Skeletal muscle cell (primary cell): ENCODE measurements at regions not wholly inside any gene's neighbourhood (a gene's known extent, or its start where the extent isn't known, plus 50 kb on each side); places are given as distances from the start of the nearest gene placed in this dataset.
"Not testable (repeated sequence)": the region's sequence is repeated elsewhere in the genome, so short reads cannot be mapped to it uniquely, and the experiment has no call there.

ENCODE experiments used
- DNase-seq: peaks from one replicate; pipeline ENCODE4 v3.0.0-alpha.2; 2010; ENCODE audit warnings: low read depth
- H3K4me3 ChIP-seq: 2 replicates; pipeline ENCODE4 v1.5.1; 2011; ENCODE audit warnings: low read depth, mild to moderate bottlenecking, control low read depth, low read length, moderate library complexity

DNA sequence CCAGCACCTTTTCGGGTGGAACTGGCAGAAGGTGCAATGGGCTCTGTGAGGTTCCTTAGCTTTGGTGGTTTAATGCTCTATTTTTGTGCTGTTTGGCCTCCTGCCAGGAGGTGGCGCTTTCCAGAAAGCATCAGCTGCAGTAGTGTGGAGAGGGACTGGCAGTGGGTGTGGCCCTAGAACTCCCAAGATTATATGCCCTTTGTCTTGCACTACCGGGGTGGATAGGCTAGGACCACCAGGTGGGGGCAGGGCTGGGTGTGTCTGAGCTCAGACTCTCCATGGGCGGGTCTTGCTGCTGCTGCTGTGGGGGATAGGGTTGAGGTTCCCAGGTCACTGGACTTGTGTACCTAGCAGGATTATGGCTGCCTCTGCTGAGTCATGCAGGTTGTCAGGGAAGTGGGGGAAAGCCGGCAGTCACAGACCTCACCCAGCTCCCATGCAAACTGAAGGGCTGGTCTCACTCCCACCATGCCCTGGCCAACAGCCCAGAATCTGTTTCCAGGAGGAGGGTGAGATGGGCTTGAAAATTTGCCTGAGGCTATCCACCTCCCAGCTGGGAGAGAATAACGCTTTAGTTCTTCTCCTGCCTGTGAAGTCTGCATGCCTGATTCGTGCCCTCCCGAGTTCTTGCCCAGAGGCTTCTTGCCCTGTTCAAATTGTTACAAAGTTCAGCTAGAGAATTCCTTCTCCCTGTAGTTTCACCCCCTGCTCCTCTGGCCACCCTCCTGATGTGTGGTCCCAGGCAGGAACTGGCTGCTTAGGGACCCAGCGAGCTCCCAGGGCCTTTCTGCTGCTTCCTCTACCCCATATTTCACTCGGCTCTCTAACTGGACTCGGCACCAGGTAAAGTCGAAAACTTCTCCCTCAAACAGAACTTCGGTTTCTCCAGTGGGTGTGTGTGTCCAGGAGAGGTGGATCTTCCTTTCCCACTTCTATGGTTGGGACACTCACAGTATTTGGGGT lies 76.5 kb upstream of the BTG3 start:
- H3K4me3 ChIP-seq = no peak overlapping the region
- DNase-seq = no peak

DNA sequence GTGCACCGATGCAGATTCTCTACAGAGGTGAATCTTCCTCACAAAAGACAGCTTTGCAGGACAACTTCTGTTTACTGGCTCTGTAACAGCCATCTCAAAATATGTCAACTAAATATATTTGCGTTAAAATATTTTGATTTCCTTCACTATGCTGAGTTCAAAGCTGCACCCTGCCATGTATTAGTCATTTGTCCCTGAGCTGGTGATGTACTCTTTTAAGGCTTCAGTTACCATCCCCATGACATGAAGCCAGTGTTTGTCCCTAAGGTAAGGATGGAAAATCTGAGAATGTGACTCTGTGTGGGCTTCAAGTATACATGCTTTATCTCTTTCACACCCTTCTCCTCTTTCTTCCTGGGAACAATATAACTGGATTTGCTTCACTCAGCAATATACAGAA lies 70.2 kb upstream of the BTG3 start:
- no peak overlapping the region for H3K4me3 ChIP-seq
- no peak for DNase-seq

DNA sequence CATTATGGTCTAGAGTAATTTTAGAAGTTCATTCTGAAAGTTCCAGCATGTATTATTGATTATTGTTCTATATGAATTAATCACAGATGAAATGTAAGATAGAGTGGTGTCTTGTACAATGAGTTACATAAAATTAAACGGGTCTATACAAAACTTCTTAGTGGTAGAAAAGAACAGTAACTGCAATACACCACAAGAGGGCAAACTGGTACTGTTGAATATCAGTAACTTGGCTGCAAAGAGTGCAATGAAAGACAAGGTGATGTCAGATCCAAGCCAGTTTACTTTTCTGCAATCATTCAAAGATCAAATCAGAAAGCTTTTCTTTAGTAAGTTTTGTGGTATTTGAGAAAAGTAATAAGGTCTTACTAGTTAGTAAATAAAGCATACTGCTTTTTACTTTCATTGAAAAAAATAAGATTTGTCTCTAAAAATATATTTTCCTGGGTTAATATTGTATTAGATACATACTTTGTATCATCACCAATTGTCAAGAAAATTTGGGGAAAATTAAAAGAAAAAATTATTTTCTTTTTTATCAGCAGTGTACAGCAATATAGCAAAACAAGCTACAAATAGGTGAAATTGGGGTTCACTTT lies 66.4 kb upstream of the BTG3 start:
- peak; percentile 41 for DNase-seq
- H3K4me3 ChIP-seq = no peak overlapping the region

DNA sequence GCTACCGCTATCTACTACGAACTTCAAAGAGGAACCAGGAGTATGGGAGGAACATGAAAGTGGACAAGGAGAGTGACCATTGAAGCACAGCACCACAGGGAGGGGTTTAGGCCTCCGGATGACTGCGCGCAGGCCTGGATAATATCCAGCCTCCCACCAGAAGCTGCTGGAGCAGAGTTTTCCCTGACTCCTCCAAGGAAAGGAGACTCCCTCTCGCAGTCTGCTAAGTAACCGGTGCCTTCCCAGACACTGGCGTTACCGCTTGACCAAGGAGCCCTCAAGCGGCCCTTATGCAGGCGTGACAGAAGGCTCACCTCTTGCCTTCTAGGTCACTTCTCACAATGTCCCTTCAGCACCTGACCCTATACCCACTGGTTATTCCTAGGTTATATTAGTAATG lies 64.2 kb upstream of the BTG3 start:
- not testable (repeated sequence) for H3K4me3 ChIP-seq, DNase-seq

DNA sequence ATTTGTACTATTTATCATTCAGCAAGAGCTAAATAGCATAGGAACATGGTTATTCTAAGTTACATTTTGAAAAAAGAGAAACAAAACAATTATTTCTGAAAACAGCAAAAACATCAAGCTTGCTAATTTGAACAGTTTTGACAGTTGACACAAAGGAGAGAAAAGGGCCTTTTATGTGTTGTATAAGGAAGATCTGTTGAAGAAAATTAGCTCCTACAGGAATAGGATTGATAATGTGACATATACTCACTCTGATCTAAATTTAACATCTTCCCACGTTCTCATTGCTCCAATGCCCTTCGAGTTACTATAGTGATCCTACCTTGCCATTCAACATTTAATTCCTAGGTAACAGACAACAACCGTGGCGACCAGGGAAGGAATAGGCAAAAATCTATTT lies 61.4 kb upstream of the BTG3 start:
- no peak for DNase-seq
- no peak overlapping the region for H3K4me3 ChIP-seq

DNA sequence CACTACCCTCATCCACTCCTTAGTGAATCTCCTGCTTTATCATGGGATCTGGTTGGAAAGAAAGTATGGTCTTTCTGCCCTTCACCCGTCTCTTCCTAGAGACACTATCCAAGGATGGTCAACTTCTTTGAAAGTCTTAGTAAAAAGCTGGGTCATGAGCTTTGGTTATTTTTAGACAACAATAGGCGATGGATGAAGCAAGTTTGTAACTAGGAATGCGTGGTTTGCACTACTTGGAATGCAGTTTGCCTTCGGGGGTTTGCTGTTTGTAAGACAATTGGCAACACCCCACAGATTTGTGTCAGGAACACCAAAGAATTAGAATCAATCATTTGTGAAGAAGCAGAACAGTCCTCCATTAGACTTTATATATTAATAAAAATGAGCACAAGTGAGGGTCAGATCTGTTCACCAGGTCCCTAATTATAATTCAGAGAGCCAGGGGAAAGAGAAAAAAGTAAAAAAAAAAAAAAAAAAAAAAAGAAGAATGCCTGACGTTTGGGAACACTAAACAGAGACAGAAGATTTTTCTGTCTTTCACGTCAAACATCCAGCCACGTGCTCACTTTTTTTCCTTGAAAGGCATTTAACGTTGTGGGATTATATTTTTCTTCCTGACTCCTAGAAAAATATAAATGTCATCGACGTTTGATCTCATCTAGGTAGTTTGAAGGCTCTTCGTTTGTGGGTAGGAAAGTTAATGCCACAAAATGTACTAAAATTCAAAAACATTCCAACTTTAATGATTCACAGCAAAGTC lies 60.7 kb upstream of the BTG3 start:
- H3K4me3 ChIP-seq = no peak overlapping the region
- DNase-seq = no peak

- DNase-seq = no peak
- H3K4me3 ChIP-seq = no peak overlapping the region
Observed at GRCh38 chr21:17671733-17672132, 59.0 kb upstream of the BTG3 start.

DNA sequence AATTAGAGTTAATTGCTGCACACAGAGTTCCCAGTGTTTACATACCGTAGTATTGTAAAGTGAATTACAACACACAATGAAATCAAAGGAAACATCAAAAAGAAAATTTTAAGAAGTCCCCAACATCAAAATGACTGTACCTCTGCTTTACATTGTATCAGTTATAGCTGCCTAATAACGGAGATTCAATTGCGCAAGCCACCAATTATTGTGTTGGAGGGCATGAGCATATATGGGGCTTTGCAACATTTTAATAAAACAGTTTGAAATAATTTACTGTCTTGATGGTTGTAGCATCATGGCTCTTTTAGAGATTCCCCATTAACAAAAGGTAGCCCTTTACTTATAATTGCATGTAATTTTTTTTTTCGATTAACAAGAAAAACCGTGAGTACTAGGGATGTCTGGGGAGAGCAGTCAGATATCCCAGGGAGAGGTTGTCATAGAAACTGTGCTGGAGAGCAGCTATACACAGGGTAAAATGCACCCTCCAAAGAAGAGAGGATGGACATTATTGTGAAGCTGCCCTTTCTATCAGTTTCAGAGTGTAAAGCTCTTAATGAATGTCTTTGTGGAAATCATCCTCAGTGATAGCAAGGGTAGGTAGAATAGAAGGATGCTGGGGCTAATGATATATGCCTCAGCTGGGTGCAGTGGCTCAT lies 55.9 kb upstream of the BTG3 start:
- no peak overlapping the region for H3K4me3 ChIP-seq
- DNase-seq = no peak

DNA sequence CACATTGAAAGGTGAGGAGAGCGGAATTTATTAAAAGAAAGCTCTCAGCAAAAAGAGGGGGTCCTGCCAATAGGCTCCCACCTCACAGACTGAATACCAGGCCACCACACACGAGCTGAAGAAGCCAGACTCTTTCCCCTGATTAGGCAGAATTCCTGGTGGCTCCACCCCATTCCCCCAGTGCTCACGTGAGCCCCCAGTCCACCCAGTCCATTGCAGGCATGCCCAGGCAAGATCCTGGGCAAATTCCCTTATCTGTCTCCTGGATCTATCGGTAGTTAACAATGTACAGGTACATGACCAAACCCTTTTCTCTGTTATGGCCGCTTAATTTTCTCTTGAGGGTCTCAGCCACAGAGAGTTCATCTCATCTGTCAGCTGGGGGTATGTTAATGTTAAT lies 54.6 kb upstream of the BTG3 start:
- DNase-seq = no peak
- no peak overlapping the region for H3K4me3 ChIP-seq
